ENCODE measurements at regions not wholly inside any gene's neighbourhood (a gene's known extent, or its start where the extent isn't known, plus 50 kb on each side); places are given as distances from the start of the nearest gene placed in this dataset.
A peak's percentile ranks its signal among the peaks of the same experiment; 100 is the strongest.

GRCh38 chr7:22676385-22676784 is 50.6 kb upstream of the IL6 start:
- no peak for DNase-seq (ENCODE audit: low read depth, low spot score)

GRCh38 chr7:22675917-22676343 is 51.1 kb upstream of the IL6 start:
- no peak for DNase-seq (ENCODE audit: low read depth, low spot score)

- DNase-seq (ENCODE audit: low read depth, low spot score) = no peak
Measured at GRCh38 chr7:22675421-22675820, 51.6 kb upstream of the IL6 start.

GRCh38 chr7:22672846-22673680 is 53.9 kb upstream of the IL6 start:
- DNase-seq (ENCODE audit: low read depth, low spot score) = peak; percentile 26

GRCh38 chr7:22671177-22671879 is 55.7 kb upstream of the IL6 start:
- DNase-seq (ENCODE audit: low read depth, low spot score) = peak; percentile 13

- no peak for DNase-seq (ENCODE audit: low read depth, low spot score)
Measured at GRCh38 chr7:22670422-22670815, 56.6 kb upstream of the IL6 start.

GRCh38 chr7:22669692-22670421 is 57.1 kb upstream of the IL6 start:
- DNase-seq (ENCODE audit: low read depth, low spot score) = no peak

- peak; percentile 70 for DNase-seq (ENCODE audit: low read depth, low spot score)
Measured at GRCh38 chr7:22668971-22669401, 58.0 kb upstream of the IL6 start.

- DNase-seq (ENCODE audit: low read depth, low spot score) = peak; percentile 79
Measured at GRCh38 chr7:22667562-22668239, 59.3 kb upstream of the IL6 start.

- DNase-seq (ENCODE audit: low read depth, low spot score) = no peak
Measured at GRCh38 chr7:22667187-22667561, 59.8 kb upstream of the IL6 start.

GRCh38 chr7:22666732-22667131 is 60.3 kb upstream of the IL6 start:
- DNase-seq (ENCODE audit: low read depth, low spot score) = no peak

GRCh38 chr7:22665923-22666322 is 61.1 kb upstream of the IL6 start:
- no peak for DNase-seq (ENCODE audit: low read depth, low spot score)

GRCh38 chr7:22664988-22665798 is 61.8 kb upstream of the IL6 start:
- no peak for DNase-seq (ENCODE audit: low read depth, low spot score)

GRCh38 chr7:22663721-22664120 is 63.3 kb upstream of the IL6 start:
- no peak for DNase-seq (ENCODE audit: low read depth, low spot score)

GRCh38 chr7:22663357-22663718 is 63.7 kb upstream of the IL6 start:
- no peak for DNase-seq (ENCODE audit: low read depth, low spot score)

- no peak for DNase-seq (ENCODE audit: low read depth, low spot score)
Measured at GRCh38 chr7:22662556-22663356, 64.2 kb upstream of the IL6 start.

GRCh38 chr7:22662036-22662435 is 65.0 kb upstream of the IL6 start:
- DNase-seq (ENCODE audit: low read depth, low spot score) = no peak

GRCh38 chr7:22660732-22661131 is 66.3 kb upstream of the IL6 start:
- DNase-seq (ENCODE audit: low read depth, low spot score) = peak; percentile 24

GRCh38 chr7:22660293-22660692 is 66.7 kb upstream of the IL6 start:
- no peak for DNase-seq (ENCODE audit: low read depth, low spot score)

- DNase-seq (ENCODE audit: low read depth, low spot score) = no peak
Measured at GRCh38 chr7:22659741-22660140, 67.3 kb upstream of the IL6 start.

Measured in ELF-1 (cell line).